ENCODE measurements at regions not wholly inside any gene's neighbourhood (a gene's known extent, or its start where the extent isn't known, plus 50 kb on each side); places are given as distances from the start of the nearest gene placed in this dataset.
A peak's percentile ranks its signal among the peaks of the same experiment; 100 is the strongest.

DNA sequence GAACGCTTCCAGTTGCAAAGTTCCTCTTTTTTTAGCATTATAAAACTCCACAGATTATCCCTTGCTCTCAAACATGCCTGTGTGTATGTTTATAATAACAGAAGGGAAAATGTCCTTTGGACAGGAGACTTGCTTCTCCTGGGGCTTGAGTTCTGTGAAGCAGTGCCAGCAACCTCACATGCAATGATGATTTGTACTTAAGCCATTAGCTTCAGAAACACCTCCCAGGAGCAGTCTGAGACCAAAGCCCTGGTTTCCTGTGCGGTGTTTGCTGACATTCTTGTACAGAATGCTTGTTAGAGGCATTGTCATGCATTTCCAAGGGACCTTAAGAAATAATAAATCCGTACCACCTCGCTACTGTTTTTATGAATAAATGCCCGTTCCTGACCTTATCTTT, 752.8 kb downstream of the CBLN4 start:
- intact Hi-C loops (cut with DNase I) = no loop called here
- 6 to 25% (median 10%) methylated on average over 5 of the region's 5 CpGs for WGBS, 3 donors
- peak in 3 of 5 donors; percentile 16 to 33 (median 33) for DNase-seq
- no peaks in the 10 kb centered on the region for H3K36me3 ChIP-seq
- TF ChIP-seq CTCF (IDR thresholded peaks at IDR 0.05) (no peak), POLR2A (IDR thresholded peaks at IDR 0.05) (no peak), EP300 (IDR thresholded peaks at IDR 0.05) (no peak)
- H3K4me1 ChIP-seq (ENCODE audit: insufficient read depth) = peaks cover 7% of the 10 kb centered on the region
- H3K9me3 ChIP-seq = no peaks in the 10 kb centered on the region
- no peak overlapping the region for H3K4me3 ChIP-seq
- no peaks in the 10 kb centered on the region for H3K27me3 ChIP-seq
- H3K27ac ChIP-seq = no peak overlapping the region

DNA sequence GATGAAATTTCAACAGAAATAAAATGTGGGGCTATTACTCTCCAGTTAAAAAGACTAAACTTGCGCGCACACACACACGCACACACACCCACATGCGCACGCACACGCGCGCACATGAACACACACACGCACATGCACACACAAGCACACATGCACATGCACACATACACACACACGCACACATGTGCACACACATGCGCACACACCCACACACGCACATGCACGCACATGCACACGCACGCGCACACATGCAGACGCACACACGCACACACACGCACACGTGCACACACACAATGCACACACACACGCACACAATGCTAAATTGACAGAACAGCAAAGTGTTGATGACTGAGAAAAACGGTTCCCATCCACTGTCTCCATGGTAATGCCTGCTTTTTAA, 754.1 kb downstream of the CBLN4 start:
- TF ChIP-seq CTCF (IDR thresholded peaks at IDR 0.05) (no peak), EP300 (IDR thresholded peaks at IDR 0.05) (no peak), POLR2A (IDR thresholded peaks at IDR 0.05) (no peak)
- no peak for DNase-seq
- no peak overlapping the region for H3K4me3 ChIP-seq
- intact Hi-C loops (cut with DNase I) = no loop called here
- H3K9me3 ChIP-seq = no peaks in the 10 kb centered on the region
- WGBS, 3 donors = 90 to 94% (median 94%) methylated on average over 22 of the region's 22 CpGs
- H3K27me3 ChIP-seq = no peaks in the 10 kb centered on the region
- H3K36me3 ChIP-seq = no peaks in the 10 kb centered on the region
- H3K4me1 ChIP-seq (ENCODE audit: insufficient read depth) = peaks cover 7% of the 10 kb centered on the region
- no peak overlapping the region for H3K27ac ChIP-seq

GRCh38 chr20:55242853-55243252, 762.5 kb downstream of the CBLN4 start:
- no peaks in the 10 kb centered on the region for H3K9me3 ChIP-seq
- TF ChIP-seq EP300 (IDR thresholded peaks at IDR 0.05) (no peak), CTCF (IDR thresholded peaks at IDR 0.05) (no peak), POLR2A (IDR thresholded peaks at IDR 0.05) (no peak)
- H3K36me3 ChIP-seq = no peaks in the 10 kb centered on the region

GRCh38 chr20:55239269-55239668, 763.9 kb downstream of the DOK5 start:
- H3K4me3 ChIP-seq = no peak overlapping the region
- no peak overlapping the region for H3K27ac ChIP-seq
- H3K27me3 ChIP-seq = no peaks in the 10 kb centered on the region
- TF ChIP-seq POLR2A (IDR thresholded peaks at IDR 0.05) (no peak), EP300 (IDR thresholded peaks at IDR 0.05) (no peak), CTCF (IDR thresholded peaks at IDR 0.05) (no peak)
- no peaks in the 10 kb centered on the region for H3K4me1 ChIP-seq (ENCODE audit: insufficient read depth)
- no peaks in the 10 kb centered on the region for H3K36me3 ChIP-seq
- H3K9me3 ChIP-seq = no peaks in the 10 kb centered on the region
- intact Hi-C loops (cut with DNase I) = no loop called here
- DNase-seq = no peak
- 38 to 55% (median 44%) methylated on average over 1 of the region's 1 CpG for whole genome bisulfite sequencing, 3 donors

More at GRCh38 chr20:55242853-55243252, 762.5 kb downstream of the CBLN4 start:
- H3K27ac ChIP-seq = no peak overlapping the region
- DNase-seq = no peak
- no peak overlapping the region for H3K4me3 ChIP-seq
- H3K27me3 ChIP-seq = no peaks in the 10 kb centered on the region
- intact Hi-C loops (cut with DNase I) = no loop called here
- H3K4me1 ChIP-seq (ENCODE audit: insufficient read depth) = no peaks in the 10 kb centered on the region

DNA sequence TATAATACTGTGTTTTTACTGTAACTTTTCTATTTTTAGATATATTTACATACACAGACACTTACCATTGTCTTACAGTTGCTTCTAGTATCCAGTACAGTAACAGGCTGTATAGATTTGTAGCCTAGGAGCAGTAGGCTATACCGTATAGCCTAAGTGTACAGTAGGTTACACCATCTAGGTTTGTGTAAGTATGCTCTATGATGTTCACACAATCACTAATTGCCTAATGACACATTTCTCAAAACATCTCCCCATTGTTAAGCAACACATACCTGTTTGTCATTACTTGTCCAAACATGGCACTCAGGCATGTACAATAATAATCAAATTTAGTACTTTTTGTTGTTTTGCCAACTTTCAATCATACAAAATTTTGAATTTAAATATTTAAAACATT, 757.3 kb downstream of the DOK5 start:
- no peaks in the 10 kb centered on the region for H3K27me3 ChIP-seq
- H3K9me3 ChIP-seq = no peaks in the 10 kb centered on the region
- 94 to 97% (median 95%) methylated on average over 1 of the region's 1 CpG for WGBS, 3 donors
- intact Hi-C loops (cut with DNase I) = no loop called here
- TF ChIP-seq EP300 (IDR thresholded peaks at IDR 0.05) = no peak
- no peak for TF ChIP-seq POLR2A (IDR thresholded peaks at IDR 0.05)
- TF ChIP-seq CTCF (IDR thresholded peaks at IDR 0.05) = no peak
- no peaks in the 10 kb centered on the region for H3K4me1 ChIP-seq (ENCODE audit: insufficient read depth)
- no peak overlapping the region for H3K27ac ChIP-seq
- DNase-seq = no peak
- no peaks in the 10 kb centered on the region for H3K36me3 ChIP-seq
- H3K4me3 ChIP-seq = no peak overlapping the region
